ENCODE measurements at regions not wholly inside any gene's neighbourhood (a gene's known extent, or its start where the extent isn't known, plus 50 kb on each side); places are given as distances from the start of the nearest gene placed in this dataset.

DNA sequence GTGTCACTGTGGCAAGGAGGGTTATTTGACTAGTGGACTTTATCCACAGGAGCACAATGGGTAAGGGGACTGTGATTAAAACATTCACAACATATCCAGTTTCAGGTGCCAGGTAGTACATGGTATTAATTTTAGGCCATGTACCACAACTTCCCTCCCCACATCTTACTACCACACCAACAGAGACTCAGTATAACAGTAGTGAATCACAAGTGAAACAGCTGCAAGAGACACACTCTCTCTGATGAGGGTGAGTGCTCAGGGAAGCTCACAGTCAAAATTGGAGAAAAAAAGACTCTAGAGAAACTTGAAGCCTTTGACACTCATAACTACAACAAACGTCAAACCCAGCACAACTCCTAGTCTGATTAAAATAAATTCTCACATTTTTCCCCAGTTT is 367.6 kb upstream of the GYPC start:
- TF ChIP-seq, protein P1, sequence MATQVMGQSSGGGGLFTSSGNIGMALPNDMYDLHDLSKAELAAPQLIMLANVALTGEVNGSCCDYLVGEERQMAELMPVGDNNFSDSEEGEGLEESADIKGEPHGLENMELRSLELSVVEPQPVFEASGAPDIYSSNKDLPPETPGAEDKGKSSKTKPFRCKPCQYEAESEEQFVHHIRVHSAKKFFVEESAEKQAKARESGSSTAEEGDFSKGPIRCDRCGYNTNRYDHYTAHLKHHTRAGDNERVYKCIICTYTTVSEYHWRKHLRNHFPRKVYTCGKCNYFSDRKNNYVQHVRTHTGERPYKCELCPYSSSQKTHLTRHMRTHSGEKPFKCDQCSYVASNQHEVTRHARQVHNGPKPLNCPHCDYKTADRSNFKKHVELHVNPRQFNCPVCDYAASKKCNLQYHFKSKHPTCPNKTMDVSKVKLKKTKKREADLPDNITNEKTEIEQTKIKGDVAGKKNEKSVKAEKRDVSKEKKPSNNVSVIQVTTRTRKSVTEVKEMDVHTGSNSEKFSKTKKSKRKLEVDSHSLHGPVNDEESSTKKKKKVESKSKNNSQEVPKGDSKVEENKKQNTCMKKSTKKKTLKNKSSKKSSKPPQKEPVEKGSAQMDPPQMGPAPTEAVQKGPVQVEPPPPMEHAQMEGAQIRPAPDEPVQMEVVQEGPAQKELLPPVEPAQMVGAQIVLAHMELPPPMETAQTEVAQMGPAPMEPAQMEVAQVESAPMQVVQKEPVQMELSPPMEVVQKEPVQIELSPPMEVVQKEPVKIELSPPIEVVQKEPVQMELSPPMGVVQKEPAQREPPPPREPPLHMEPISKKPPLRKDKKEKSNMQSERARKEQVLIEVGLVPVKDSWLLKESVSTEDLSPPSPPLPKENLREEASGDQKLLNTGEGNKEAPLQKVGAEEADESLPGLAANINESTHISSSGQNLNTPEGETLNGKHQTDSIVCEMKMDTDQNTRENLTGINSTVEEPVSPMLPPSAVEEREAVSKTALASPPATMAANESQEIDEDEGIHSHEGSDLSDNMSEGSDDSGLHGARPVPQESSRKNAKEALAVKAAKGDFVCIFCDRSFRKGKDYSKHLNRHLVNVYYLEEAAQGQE (IDR thresholded peaks at IDR 0.05; ENCODE audit: unreplicated experiment) = no peak
- TF ChIP-seq NANOG (IDR thresholded peaks at IDR 0.05; ENCODE audit: borderline replicate concordance) = no peak
